ENCODE measurements at regions not wholly inside any gene's neighbourhood (a gene's known extent, or its start where the extent isn't known, plus 50 kb on each side); places are given as distances from the start of the nearest gene placed in this dataset.

GRCh38 chr2:72004201-72004915 is 143.3 kb downstream of the CYP26B1 start:
- DNase-seq (ENCODE audit: low spot score) = no peak

GRCh38 chr2:72003796-72004195 is 143.9 kb downstream of the CYP26B1 start:
- no peak for DNase-seq (ENCODE audit: low spot score)

- no peak for DNase-seq (ENCODE audit: low spot score)
Observed at GRCh38 chr2:72003124-72003523, 144.5 kb downstream of the CYP26B1 start.

GRCh38 chr2:72001937-72002690 is 145.5 kb downstream of the CYP26B1 start:
- DNase-seq (ENCODE audit: low spot score) = no peak

DNA sequence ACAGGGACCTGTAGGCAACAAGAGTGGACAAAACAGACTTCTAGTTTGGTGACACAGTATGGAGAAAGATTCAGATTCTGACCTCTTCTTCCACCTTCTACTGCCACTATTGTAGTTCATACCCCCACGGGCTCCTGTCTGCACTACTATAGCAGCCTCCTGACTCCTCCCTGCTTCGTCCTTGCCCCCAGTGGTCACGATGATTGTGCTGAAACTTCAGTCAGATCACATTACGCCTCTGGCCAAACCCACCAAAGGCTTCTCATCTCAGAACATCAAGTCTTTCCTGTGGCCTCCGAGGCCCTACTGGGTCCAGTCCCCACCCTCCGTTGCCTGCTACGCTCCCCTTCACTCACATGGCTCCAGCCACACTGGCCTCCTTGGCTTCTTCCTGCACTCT is 147.6 kb downstream of the CYP26B1 start:
- DNase-seq (ENCODE audit: low spot score) = no peak

- no peak for DNase-seq (ENCODE audit: low spot score)
Observed at GRCh38 chr2:71999580-71999979, 148.1 kb downstream of the CYP26B1 start.

DNA sequence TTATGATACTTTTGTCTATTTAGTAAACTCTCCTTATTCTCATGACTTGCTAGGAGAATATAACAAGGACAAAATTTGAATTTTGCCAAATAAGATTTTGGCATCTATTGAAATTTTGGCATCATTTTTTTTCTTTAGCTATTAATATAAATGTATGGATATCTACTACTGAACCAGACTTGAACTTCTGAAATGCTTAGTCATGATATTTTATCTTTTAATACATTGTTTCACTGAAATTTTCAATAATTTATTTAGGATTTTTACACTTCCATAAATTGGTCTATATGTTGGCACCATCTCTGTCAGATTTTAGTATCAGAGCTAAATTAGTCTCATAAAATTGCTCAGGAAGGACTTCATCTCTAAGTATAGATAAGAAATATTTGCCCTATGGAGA is 149.8 kb downstream of the CYP26B1 start:
- DNase-seq (ENCODE audit: low spot score) = no peak

GRCh38 chr2:71995067-71995665 is 152.5 kb downstream of the CYP26B1 start:
- no peak for DNase-seq (ENCODE audit: low spot score)

GRCh38 chr2:71992036-71992435 is 155.6 kb downstream of the CYP26B1 start:
- no peak for DNase-seq (ENCODE audit: low spot score)

DNA sequence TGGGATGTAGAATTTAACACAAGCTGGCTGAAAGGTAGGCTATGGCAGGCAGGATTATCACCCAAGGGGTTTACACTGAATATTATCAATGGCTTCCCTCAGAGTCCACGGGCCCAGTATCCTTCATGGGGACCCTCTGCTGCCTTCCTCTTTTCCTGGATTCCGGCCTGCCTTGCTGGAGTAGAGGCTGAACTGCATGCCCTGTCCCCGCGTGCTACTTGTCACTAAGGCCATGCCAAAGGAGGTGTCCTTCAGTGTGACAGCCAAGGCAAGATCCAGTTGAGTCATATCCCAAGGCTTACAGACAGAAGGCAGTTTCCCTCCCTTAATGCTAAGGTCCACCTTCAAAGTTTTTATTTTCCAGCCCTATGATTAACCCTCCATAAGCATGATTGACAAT is 156.3 kb downstream of the CYP26B1 start:
- no peak for DNase-seq (ENCODE audit: low spot score)

DNA sequence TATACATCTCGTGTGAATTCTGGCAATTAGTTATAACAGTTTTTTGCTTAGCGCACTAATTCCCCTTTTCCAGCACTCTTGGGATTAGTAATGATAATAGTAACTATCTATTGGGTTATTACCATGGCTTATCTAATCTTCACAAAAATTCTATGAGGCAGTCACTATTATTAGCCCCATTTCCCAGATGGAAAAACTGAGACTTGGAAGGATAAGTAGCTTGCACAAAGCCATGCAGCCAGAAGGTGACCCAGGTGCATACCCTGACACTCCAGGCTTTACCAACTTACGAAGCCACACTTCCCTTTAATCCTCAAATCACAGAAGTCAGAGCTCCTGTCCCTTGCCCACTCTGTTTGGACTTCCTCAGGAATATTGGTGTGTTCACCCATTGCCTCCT is 156.8 kb downstream of the CYP26B1 start:
- DNase-seq (ENCODE audit: low spot score) = no peak

- no peak for DNase-seq (ENCODE audit: low spot score)
Observed at GRCh38 chr2:71990122-71990521, 157.5 kb downstream of the CYP26B1 start.

DNA sequence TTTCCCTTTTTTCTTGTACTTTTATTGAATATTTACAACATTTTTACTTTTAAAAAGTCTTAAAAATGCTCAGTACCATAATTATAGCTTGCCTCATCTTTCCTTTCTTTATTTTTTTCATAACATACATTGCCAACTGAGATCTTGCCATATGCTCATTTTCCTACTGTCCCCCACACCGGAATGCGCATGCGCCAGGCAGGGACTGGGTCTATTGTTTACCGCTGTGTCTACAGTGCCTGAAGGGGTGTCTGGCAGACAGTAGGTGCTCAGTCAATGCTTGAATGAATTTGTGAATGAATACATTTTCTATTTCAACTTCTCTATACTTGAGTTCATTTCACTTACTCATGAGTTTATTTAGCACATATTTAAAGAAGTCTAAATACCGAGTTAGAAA is 158.0 kb downstream of the CYP26B1 start:
- DNase-seq (ENCODE audit: low spot score) = no peak

DNA sequence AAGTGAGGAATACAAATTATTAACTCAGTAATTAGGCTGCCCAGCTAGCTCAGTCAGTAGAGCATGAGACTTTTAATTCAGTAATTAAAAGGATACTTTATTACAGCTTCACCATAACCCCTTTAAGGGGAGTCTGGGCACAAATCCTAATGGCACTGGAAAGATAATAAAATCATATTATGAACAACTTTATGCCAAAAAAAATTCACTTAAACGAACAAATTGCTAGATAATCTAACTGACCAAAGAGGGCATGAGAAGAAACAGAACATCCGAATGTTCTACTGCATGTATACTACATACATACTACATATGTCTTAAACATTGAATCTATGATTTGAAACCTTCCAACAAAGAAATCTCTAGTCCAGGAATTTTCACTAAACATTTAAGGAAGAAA is 159.5 kb downstream of the CYP26B1 start:
- no peak for DNase-seq (ENCODE audit: low spot score)

GRCh38 chr2:71976685-71977084 is 171.0 kb downstream of the CYP26B1 start:
- no peak for DNase-seq (ENCODE audit: low spot score)

- DNase-seq (ENCODE audit: low spot score) = no peak
Observed at GRCh38 chr2:71974846-71975245, 172.8 kb downstream of the CYP26B1 start.

GRCh38 chr2:71971493-71971892 is 176.2 kb downstream of the CYP26B1 start:
- DNase-seq (ENCODE audit: low spot score) = no peak

- DNase-seq (ENCODE audit: low spot score) = no peak
Observed at GRCh38 chr2:71965530-71965929, 182.1 kb downstream of the CYP26B1 start.

- DNase-seq (ENCODE audit: low spot score) = no peak
Observed at GRCh38 chr2:71962911-71963694, 184.6 kb downstream of the CYP26B1 start.

- no peak for DNase-seq (ENCODE audit: low spot score)
Observed at GRCh38 chr2:71962350-71962749, 185.3 kb downstream of the CYP26B1 start.

- no peak for DNase-seq (ENCODE audit: low spot score)
Observed at GRCh38 chr2:71961289-71962027, 186.2 kb downstream of the CYP26B1 start.

- no peak for DNase-seq (ENCODE audit: low spot score)
Observed at GRCh38 chr2:71959494-71959893, 188.2 kb downstream of the CYP26B1 start.

Data from activated CD4-positive, alpha-beta T cell treated with anti-CD3 and anti-CD28 coated beads, Interleukin-2, Interleukin-4, amounts not matched to agents 100 ng/mL and 50 ng/mL, durations not matched to agents 16 hours and 8 hours (primary cell).